ENCODE measurements at regions not wholly inside any gene's neighbourhood (a gene's known extent, or its start where the extent isn't known, plus 50 kb on each side); places are given as distances from the start of the nearest gene placed in this dataset.
"Not testable (repeated sequence)": the region's sequence is repeated elsewhere in the genome, so short reads cannot be mapped to it uniquely, and the experiment has no call there.

DNA sequence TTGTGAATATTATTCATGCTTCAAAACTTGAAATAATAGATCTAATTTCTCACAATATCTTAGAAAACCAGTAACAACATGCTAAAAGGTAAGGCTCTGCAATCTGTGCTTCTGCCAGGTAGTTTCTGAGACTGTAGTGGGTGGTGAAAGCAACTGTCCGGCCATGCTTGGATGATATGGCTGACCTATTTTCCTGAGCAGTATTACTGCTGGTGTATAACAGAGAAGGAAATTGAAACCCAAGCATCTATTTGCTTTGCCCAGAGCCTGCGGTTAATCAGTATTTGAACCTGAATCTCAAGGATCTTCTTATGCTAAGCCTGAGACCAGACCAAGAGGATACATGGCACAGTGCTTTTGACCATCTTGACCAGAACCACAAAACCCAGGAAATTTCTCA, 563.8 kb downstream of the COL12A1 start:
- no peak for DNase-seq (ENCODE audit: low read depth)

GRCh38 chr6:74638412-74638811, 567.4 kb downstream of the COL12A1 start:
- DNase-seq (ENCODE audit: low read depth), result no peak

GRCh38 chr6:74632196-74632875, 573.5 kb downstream of the COL12A1 start:
- no peak for DNase-seq (ENCODE audit: low read depth)

- DNase-seq (ENCODE audit: low read depth), result no peak
Observed at GRCh38 chr6:74631564-74631963, 574.3 kb downstream of the COL12A1 start.

DNA sequence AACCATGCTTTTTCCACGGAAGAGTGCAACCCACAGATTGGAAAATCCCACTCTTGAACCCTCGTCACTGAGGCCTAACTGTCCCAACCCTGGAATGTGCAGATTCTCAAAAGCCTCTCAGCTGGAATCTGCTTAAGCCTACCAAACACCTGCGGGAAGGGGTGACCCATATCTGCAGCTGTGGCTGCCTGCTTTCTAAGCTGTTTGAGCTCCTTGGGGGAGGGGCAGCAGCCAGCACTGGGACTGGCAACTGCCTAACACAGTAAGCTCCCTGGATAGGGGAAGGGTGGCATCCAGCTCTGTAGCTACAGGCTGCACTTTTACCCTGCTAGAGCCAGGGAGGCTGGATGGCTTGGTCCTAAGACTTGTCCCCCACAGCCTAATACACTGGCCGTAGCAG, 579.6 kb downstream of the COL12A1 start:
- no peak for DNase-seq (ENCODE audit: low read depth)

- DNase-seq (ENCODE audit: low read depth), result no peak
Observed at GRCh38 chr6:74623027-74623426, 582.8 kb downstream of the COL12A1 start.

DNA sequence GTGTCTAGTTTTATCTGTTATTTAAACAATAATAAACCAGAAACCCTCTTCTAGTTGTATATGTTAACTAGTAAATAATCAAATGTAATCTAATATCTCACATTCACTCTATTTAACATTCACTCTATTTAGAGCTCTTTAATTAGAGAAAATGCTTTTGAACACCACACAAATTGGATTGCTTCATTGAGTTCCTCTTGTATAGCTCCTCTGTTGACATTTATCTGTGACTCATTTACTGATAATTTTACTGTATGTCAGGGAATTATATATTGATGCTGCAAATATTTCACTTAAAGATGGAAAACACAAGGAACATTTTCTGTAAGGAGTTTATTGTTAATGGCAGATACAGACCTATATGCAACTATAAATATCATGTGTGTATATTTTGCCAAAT, 594.6 kb downstream of the COL12A1 start:
- DNase-seq (ENCODE audit: low read depth), result no peak

- DNase-seq (ENCODE audit: low read depth), result no peak
Observed at GRCh38 chr6:74610352-74610751, 595.5 kb downstream of the COL12A1 start.

DNA sequence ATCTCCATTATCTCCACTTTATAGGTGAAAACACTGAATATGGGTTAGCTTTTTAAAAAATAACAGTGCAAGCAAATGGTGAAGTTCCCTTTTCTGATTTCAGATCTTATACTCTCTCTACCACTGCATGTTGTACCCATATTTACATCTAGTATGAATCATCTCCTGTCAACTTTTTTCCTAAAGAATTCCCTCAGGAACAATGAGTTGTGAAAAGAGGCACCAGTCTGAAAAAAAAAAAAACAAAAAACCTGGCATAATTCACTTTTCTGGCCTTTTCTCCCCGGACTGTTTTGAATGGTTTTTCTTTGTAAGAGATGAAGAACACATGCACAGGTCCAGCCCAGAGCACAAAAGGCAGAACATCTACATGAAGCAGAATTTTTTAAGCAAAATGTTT, 596.0 kb downstream of the COL12A1 start:
- DNase-seq (ENCODE audit: low read depth), result peak; percentile 58

GRCh38 chr6:74607934-74608333, 597.9 kb downstream of the COL12A1 start:
- no peak for DNase-seq (ENCODE audit: low read depth)

GRCh38 chr6:74607468-74607867, 598.4 kb downstream of the COL12A1 start:
- DNase-seq (ENCODE audit: low read depth), result no peak

DNA sequence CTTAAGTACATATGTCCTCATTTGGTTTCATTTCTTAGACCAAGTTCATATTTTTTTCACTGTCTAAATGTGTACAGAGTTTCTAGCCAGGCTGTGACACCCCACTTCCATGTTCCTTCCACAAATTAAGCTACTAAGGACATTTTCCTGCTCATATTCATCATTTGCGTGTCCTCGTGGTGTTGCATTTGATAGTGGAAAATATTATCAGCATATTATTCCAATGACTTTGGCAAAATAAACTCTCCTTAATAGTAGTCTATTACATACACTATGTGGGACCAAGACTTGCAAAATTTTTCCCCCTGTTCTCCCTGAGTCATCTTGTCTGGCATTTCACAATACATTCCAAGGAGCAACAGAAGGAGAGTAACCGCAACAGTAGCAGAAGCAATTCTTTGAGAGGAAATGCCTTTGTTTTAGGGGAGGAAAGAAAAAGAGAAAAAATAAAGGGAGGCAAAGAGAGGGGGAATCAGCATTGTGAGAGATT, 599.2 kb downstream of the COL12A1 start:
- DNase-seq (ENCODE audit: low read depth), result peak; percentile 88

DNA sequence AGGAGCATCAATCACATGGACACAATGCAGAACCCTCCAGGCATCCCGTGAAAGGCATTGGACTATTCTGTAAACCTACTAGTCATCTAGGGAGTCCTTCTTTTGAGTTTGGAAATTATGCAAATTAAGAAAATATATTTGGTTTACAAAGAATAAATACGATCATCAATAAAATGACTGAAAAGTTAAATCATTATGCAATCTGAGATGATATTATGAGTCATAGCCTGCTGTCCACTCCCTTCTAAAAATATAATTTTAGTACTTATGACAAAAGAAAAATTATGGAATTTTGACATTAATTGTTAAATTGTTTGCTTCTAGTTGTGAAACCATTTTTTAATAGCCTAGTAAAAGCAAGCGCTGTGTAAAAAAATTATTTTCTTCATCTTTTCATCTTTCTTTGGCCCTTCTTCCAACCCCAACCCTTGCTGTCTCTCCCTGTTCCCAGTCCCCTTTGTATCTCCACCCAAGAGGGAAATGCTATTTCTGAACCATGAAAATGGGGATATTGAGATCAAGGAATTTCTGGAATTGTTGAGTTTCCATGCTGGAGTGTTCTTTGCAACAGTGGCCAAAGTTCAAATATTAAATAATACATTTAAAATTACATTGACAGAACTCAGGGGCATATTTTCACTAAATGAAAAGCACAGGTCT, 599.8 kb downstream of the COL12A1 start:
- no peak for DNase-seq (ENCODE audit: low read depth)

DNA sequence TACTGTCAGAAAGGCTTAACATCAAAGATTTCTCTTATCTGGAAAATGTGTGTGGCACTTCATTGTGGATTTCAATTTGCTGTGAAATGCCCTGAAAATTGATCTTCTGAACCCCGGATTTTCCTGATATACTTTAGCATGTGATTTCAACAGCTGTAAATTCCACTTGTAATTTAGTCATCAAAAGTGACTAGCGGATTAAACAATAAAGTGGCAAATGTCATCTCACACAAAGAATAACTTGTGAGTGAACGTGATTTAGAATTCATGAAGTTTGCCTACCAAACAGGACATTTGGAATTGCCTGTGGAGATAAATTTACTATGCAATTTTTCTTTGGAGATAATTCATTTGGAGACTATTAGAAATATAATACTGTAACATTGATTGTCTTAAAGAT, 601.6 kb downstream of the COL12A1 start:
- DNase-seq (ENCODE audit: low read depth), result no peak

DNA sequence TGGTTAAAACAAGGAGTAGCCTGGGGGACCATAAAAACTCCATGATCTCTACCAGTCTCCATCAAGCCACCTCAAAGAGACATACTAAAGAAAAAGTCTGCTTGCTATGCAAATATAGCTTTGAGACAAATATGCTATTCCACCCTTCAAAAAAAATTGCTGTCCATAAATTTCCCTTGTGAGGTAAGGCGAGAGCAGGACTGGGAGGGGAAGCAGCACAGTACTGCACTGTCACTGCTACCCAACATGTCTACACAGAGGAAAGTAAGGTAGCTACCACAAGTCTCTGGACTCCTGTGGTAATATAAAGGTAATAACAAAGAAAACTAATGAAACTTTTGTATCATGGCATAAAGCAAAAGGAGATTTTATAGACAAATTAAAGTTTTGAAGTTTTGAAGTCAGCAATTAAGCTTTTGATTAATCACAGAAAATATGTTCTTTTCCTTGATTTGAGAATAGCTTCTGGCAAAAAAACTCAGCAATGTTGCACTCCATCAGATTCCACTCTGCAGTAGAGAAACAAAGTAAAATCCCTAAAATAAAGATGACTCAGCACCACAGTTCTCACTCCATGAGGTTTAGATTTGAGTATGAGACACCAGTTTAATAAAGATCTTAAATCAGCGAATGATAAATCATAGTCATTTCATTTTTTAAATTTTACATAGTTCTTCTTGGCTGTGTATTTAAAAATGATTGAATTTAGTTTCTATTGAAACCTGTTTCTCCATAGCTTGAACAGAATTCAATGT, 602.4 kb downstream of the COL12A1 start:
- DNase-seq (ENCODE audit: low read depth), result no peak

GRCh38 chr6:74602206-74602605, 603.6 kb downstream of the COL12A1 start:
- no peak for DNase-seq (ENCODE audit: low read depth)

DNA sequence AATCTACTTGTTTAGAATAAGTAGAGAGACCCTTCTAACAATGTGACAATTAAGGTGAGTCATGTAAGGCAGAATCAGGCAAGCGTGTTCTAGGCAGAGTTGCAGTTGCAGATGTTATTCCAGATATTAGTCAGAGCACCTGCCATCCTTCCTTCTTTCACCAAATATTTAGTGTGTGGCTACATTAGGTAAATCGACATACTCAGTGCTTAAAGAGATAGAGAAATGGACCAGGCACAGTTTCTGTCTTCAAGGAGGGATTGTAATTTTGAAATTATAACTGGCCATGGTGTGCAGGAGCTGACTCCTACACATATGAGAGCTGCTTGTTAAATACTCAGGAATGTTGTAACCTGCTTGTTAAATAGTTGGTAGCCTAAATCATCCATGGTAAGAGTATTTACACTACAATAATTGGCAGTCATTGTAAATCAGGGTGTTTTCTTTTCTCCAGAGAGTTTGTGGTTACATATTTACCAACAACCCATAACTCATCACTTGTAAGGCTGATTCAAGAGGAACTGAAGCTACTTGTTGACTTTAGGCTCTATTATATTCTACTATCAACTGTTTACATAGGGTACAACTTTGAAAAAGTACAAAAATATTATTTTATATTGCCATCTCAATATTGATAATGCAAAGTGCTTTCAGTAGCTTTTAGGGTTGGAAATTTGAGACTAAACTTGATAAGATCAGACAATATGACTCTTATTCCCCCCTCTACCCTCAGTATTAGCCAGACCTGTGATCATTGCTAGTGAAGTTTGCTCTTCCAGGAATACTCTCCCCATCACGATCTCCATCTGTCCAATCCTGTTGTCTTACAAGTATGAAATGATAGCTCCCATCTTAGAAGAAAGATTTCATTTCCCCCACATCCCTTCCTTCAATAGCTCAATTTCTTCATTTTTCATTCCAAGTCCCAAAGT, 607.1 kb downstream of the COL12A1 start:
- DNase-seq (ENCODE audit: low read depth), result peak; percentile 58

GRCh38 chr6:74597840-74598239, 608.0 kb downstream of the COL12A1 start:
- DNase-seq (ENCODE audit: low read depth), result no peak

DNA sequence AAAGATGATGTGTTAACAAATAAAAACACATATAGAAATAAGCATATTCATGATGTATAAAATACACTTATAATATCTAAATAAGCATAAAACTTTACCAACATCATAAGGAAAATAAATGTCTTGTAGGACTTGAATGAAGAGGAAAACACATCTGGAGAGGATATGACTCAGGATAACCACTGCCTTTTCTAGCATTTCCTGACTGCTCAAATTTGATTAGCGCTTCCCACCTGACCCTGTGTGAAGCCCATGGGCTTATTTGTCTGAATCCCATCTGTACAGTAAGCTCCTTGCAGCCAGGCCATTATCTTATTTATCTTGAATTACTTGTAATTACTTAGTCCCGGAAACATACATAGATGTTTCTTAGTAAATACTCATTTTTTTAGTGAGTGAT, 608.6 kb downstream of the COL12A1 start:
- DNase-seq (ENCODE audit: low read depth), result peak; percentile 85

- DNase-seq (ENCODE audit: low read depth), result no peak
Observed at GRCh38 chr6:74596588-74596987, 609.3 kb downstream of the COL12A1 start.

- not testable (repeated sequence) for DNase-seq (ENCODE audit: low read depth)
Observed at GRCh38 chr6:74594350-74594749, 611.5 kb downstream of the COL12A1 start.

Measured in HT1080 (cell line).